HG03060 (cell line): ENCODE measurements at regions not wholly inside any gene's neighbourhood (a gene's known extent, or its start where the extent isn't known, plus 50 kb on each side); places are given as distances from the start of the nearest gene placed in this dataset.

Experiments used
- ATAC-seq: cut with Tn5 transposase; IDR thresholded peaks from one replicate; pipeline ENCODE4 v1.9.1; 2021; ENCODE audit warnings: low read depth, moderate number of reproducible peaks; ENCODE audit not compliant: unreplicated experiment

GRCh38 chr13:56201834-56202233 lies 938.9 kb upstream of the PRR20A start:
- no peak for ATAC-seq

- ATAC-seq = no peak
These were observed 924.5 kb upstream of the PRR20A start for GRCh38 chr13:56216221-56216620.

GRCh38 chr13:56247692-56248091 lies 893.0 kb upstream of the PRR20A start:
- ATAC-seq = no peak

GRCh38 chr13:56271686-56272085 lies 869.0 kb upstream of the PRR20A start:
- ATAC-seq = no peak

- ATAC-seq = no peak
These were observed 857.4 kb upstream of the PRR20A start for GRCh38 chr13:56283262-56283828.

GRCh38 chr13:56299650-56300049 lies 841.1 kb upstream of the PRR20A start:
- no peak for ATAC-seq

GRCh38 chr13:56314765-56315164 lies 826.0 kb upstream of the PRR20A start:
- ATAC-seq = no peak

- no peak for ATAC-seq
These were observed 822.9 kb upstream of the PRR20A start for GRCh38 chr13:56317841-56318240.

- ATAC-seq = no peak
These were observed 808.0 kb upstream of the PRR20A start for GRCh38 chr13:56332671-56333070.

GRCh38 chr13:56335775-56336174 lies 804.9 kb upstream of the PRR20A start:
- no peak for ATAC-seq

- no peak for ATAC-seq
These were observed 802.3 kb upstream of the PRR20A start for GRCh38 chr13:56338421-56338820.

- ATAC-seq = no peak
These were observed 793.7 kb upstream of the PRR20A start for GRCh38 chr13:56347014-56347413.

- no peak for ATAC-seq
These were observed 790.9 kb upstream of the PRR20A start for GRCh38 chr13:56349866-56350265.

GRCh38 chr13:56351041-56351440 lies 789.7 kb upstream of the PRR20A start:
- no peak for ATAC-seq

GRCh38 chr13:56352361-56352760 lies 788.4 kb upstream of the PRR20A start:
- ATAC-seq = no peak

GRCh38 chr13:56352901-56353300 lies 787.8 kb upstream of the PRR20A start:
- no peak for ATAC-seq

GRCh38 chr13:56356690-56357089 lies 784.0 kb upstream of the PRR20A start:
- no peak for ATAC-seq

- ATAC-seq = no peak
These were observed 762.2 kb upstream of the PRR20A start for GRCh38 chr13:56378566-56378965.

GRCh38 chr13:56393549-56393948 lies 747.2 kb upstream of the PRR20A start:
- no peak for ATAC-seq

GRCh38 chr13:56396318-56396717 lies 744.4 kb upstream of the PRR20A start:
- no peak for ATAC-seq

- ATAC-seq = no peak
These were observed 739.9 kb upstream of the PRR20A start for GRCh38 chr13:56400774-56401173.

- no peak for ATAC-seq
These were observed 727.9 kb upstream of the PRR20A start for GRCh38 chr13:56412856-56413255.

- ATAC-seq = no peak
These were observed 716.5 kb upstream of the PRR20A start for GRCh38 chr13:56424246-56424645.
